ENCODE measurements at regions not wholly inside any gene's neighbourhood (a gene's known extent, or its start where the extent isn't known, plus 50 kb on each side); places are given as distances from the start of the nearest gene placed in this dataset.

- Histone ChIP-seq H3K9ac (ENCODE audit: low read length) (no peak overlapping the region), H3K4me2 (ENCODE audit: low read length) (no peak overlapping the region), H3K36me3 (ENCODE audit: low read depth, low read length) (no peaks in the 10 kb centered on the region), H3F3A (ENCODE audit: low read length, unreplicated experiment) (no peaks in the 10 kb centered on the region), H3K9me3 (ENCODE audit: low read length) (no peaks in the 10 kb centered on the region), H3K9me2 (replicated peaks; ENCODE audit: low read length) (no peaks in the 10 kb centered on the region), H3K79me2 (ENCODE audit: low read length) (no peaks in the 10 kb centered on the region), H3K27me3 (ENCODE audit: low read length) (peaks cover 99% of the 10 kb centered on the region), H3K4me1 (ENCODE audit: insufficient read depth, low read length) (no peaks in the 10 kb centered on the region), H2AFZ (ENCODE audit: low read length) (no peak overlapping the region), H3K27ac (ENCODE audit: low read length) (no peak overlapping the region), H3K4me3 (ENCODE audit: low read length) (no peak overlapping the region), H4K20me1 (ENCODE audit: low read length) (no peaks in the 10 kb centered on the region)
- CTCF ChIA-PET = no interaction called here
- TF ChIP-seq EZH2 (IDR thresholded peaks at IDR 0.05; ENCODE audit: low read length, unreplicated experiment) = peak; percentile 62
- TF ChIP-seq, protein P1, sequence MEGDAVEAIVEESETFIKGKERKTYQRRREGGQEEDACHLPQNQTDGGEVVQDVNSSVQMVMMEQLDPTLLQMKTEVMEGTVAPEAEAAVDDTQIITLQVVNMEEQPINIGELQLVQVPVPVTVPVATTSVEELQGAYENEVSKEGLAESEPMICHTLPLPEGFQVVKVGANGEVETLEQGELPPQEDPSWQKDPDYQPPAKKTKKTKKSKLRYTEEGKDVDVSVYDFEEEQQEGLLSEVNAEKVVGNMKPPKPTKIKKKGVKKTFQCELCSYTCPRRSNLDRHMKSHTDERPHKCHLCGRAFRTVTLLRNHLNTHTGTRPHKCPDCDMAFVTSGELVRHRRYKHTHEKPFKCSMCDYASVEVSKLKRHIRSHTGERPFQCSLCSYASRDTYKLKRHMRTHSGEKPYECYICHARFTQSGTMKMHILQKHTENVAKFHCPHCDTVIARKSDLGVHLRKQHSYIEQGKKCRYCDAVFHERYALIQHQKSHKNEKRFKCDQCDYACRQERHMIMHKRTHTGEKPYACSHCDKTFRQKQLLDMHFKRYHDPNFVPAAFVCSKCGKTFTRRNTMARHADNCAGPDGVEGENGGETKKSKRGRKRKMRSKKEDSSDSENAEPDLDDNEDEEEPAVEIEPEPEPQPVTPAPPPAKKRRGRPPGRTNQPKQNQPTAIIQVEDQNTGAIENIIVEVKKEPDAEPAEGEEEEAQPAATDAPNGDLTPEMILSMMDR (conservative IDR thresholded peaks at IDR 0.05; ENCODE audit: low read depth, low read length) = no peak
- intact Hi-C loops (cut with micrococcal nuclease) = no loop called here
- ATAC-seq = no peak
- no TSS peak for BruUV-seq (replicated peaks)
- DNase-seq = no peak
- POLR2A ChIA-PET (ENCODE audit: unreplicated experiment) = no interaction called here
These were observed 194.8 kb upstream of the BLID start for GRCh38 chr11:122310766-122311165.

GRCh38 chr11:122309262-122309925 is 193.4 kb upstream of the BLID start:
- no peaks in the 10 kb centered on the region for H3K79me2 ChIP-seq (ENCODE audit: low read length)
- H3K9me2 ChIP-seq (replicated peaks; ENCODE audit: low read length) = no peaks in the 10 kb centered on the region
- no peak overlapping the region for H3K4me3 ChIP-seq (ENCODE audit: low read length)
- intact Hi-C loops (cut with micrococcal nuclease) = loop anchor here (10.0 kb wide), 2 partner anchors 175 to 285 kb away; no protein-coding TSS in a partner anchor
- no peaks in the 10 kb centered on the region for H3F3A ChIP-seq (ENCODE audit: low read length, unreplicated experiment)
- no peaks in the 10 kb centered on the region for H3K36me3 ChIP-seq (ENCODE audit: low read depth, low read length)
- no peaks in the 10 kb centered on the region for H4K20me1 ChIP-seq (ENCODE audit: low read length)
- H2AFZ ChIP-seq (ENCODE audit: low read length) = no peak overlapping the region
- no peak for ATAC-seq
- POLR2A ChIA-PET (ENCODE audit: unreplicated experiment) = no interaction called here
- BruUV-seq (replicated peaks) = no TSS peak
- DNase-seq = no peak
- H3K4me2 ChIP-seq (ENCODE audit: low read length) = no peak overlapping the region
- no peak overlapping the region for H3K9ac ChIP-seq (ENCODE audit: low read length)
- H3K9me3 ChIP-seq (ENCODE audit: low read length) = no peaks in the 10 kb centered on the region
- no peak overlapping the region for H3K27ac ChIP-seq (ENCODE audit: low read length)
- no peaks in the 10 kb centered on the region for H3K4me1 ChIP-seq (ENCODE audit: insufficient read depth, low read length)
- TF ChIP-seq EZH2phosphoT487 (IDR thresholded peaks at IDR 0.05; ENCODE audit: borderline replicate concordance, low read length) (no peak), EZH2 (IDR thresholded peaks at IDR 0.05; ENCODE audit: low read length, unreplicated experiment) (no peak)
- TF ChIP-seq, protein P1 (conservative IDR thresholded peaks at IDR 0.05; ENCODE audit: low read depth, low read length) = no peak
- H3K27me3 ChIP-seq (ENCODE audit: low read length) = peaks cover 100% of the 10 kb centered on the region
- CTCF ChIA-PET = no interaction called here

DNA sequence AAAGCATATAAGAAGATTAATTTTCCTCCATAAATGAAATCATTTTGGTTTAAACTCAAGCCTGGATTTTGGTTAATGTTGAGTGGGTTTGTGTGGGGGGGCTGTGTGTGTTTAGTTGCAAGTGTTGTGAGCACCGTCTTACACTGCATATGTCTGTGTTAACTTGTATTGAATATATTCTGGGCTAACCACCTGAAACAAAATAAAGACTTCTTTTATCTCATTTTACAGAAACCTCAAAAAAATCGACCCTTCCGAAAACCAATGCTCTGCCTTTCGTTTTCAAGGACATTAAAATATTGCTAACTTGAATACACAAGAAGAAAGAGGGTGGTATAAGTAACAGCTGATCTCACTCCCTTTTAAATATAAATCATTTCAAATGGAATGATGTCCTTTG is 192.2 kb upstream of the BLID start:
- H3K4me3 ChIP-seq (ENCODE audit: low read length) = no peak overlapping the region
- H3K27ac ChIP-seq (ENCODE audit: low read length) = no peak overlapping the region
- no peaks in the 10 kb centered on the region for H3K4me1 ChIP-seq (ENCODE audit: insufficient read depth, low read length)
- ATAC-seq = no peak
- H3F3A ChIP-seq (ENCODE audit: low read length, unreplicated experiment) = no peaks in the 10 kb centered on the region
- POLR2A ChIA-PET (ENCODE audit: unreplicated experiment) = interaction anchor here (0.7 kb wide), 1 partner anchor 50 kb away, joined by 3 read pairs; no protein-coding TSS in a partner anchor
- H3K79me2 ChIP-seq (ENCODE audit: low read length) = no peaks in the 10 kb centered on the region
- peaks cover 98% of the 10 kb centered on the region for H3K27me3 ChIP-seq (ENCODE audit: low read length)
- intact Hi-C loops (cut with micrococcal nuclease) = loop anchor here (10.0 kb wide), 2 partner anchors 177 to 283 kb away; no protein-coding TSS in a partner anchor
- H3K9me3 ChIP-seq (ENCODE audit: low read length) = no peaks in the 10 kb centered on the region
- no peak overlapping the region for H2AFZ ChIP-seq (ENCODE audit: low read length)
- no peak overlapping the region for H3K4me2 ChIP-seq (ENCODE audit: low read length)
- H3K9ac ChIP-seq (ENCODE audit: low read length) = no peak overlapping the region
- TF ChIP-seq EZH2phosphoT487 (IDR thresholded peaks at IDR 0.05; ENCODE audit: borderline replicate concordance, low read length) (peak; percentile 31; the same call in 1 of the 2 replicates), EZH2 (IDR thresholded peaks at IDR 0.05; ENCODE audit: low read length, unreplicated experiment) (no peak)
- no peak for DNase-seq
- H4K20me1 ChIP-seq (ENCODE audit: low read length) = no peaks in the 10 kb centered on the region
- CTCF ChIA-PET = no interaction called here
- no peaks in the 10 kb centered on the region for H3K36me3 ChIP-seq (ENCODE audit: low read depth, low read length)
- BruUV-seq (replicated peaks) = no TSS peak
- no peaks in the 10 kb centered on the region for H3K9me2 ChIP-seq (replicated peaks; ENCODE audit: low read length)

All from PC-3 (cell line).